ENCODE measurements at regions not wholly inside any gene's neighbourhood (a gene's known extent, or its start where the extent isn't known, plus 50 kb on each side); places are given as distances from the start of the nearest gene placed in this dataset.

- TF ChIP-seq CTCF (IDR thresholded peaks at IDR 0.05; ENCODE audit: insufficient read depth, low read depth, low read length) = no peak
- H3K4me3 ChIP-seq (ENCODE audit: low read depth, low read length) = no peak overlapping the region
- no peak for DNase-seq (ENCODE audit: low read depth)
Observed at GRCh38 chr10:3723766-3724165, 61.2 kb downstream of the KLF6 start.

GRCh38 chr10:3720228-3721019 is 64.6 kb downstream of the KLF6 start:
- no peak overlapping the region for H3K4me3 ChIP-seq (ENCODE audit: low read depth, low read length)
- peak; percentile 98 for DNase-seq (ENCODE audit: low read depth)
- TF ChIP-seq CTCF (IDR thresholded peaks at IDR 0.05; ENCODE audit: insufficient read depth, low read depth, low read length) = no peak

GRCh38 chr10:3719024-3719843 is 65.8 kb downstream of the KLF6 start:
- no peak for DNase-seq (ENCODE audit: low read depth)
- TF ChIP-seq CTCF (IDR thresholded peaks at IDR 0.05; ENCODE audit: insufficient read depth, low read depth, low read length) = no peak
- no peak overlapping the region for H3K4me3 ChIP-seq (ENCODE audit: low read depth, low read length)

GRCh38 chr10:3716093-3716492 is 68.9 kb downstream of the KLF6 start:
- DNase-seq (ENCODE audit: low read depth) = no peak
- H3K4me3 ChIP-seq (ENCODE audit: low read depth, low read length) = no peak overlapping the region
- no peak for TF ChIP-seq CTCF (IDR thresholded peaks at IDR 0.05; ENCODE audit: insufficient read depth, low read depth, low read length)

GRCh38 chr10:3714967-3715366 is 70.0 kb downstream of the KLF6 start:
- no peak overlapping the region for H3K4me3 ChIP-seq (ENCODE audit: low read depth, low read length)
- TF ChIP-seq CTCF (IDR thresholded peaks at IDR 0.05; ENCODE audit: insufficient read depth, low read depth, low read length) = no peak
- no peak for DNase-seq (ENCODE audit: low read depth)

GRCh38 chr10:3714531-3714930 is 70.5 kb downstream of the KLF6 start:
- peak; percentile 85 for DNase-seq (ENCODE audit: low read depth)
- TF ChIP-seq CTCF (IDR thresholded peaks at IDR 0.05; ENCODE audit: insufficient read depth, low read depth, low read length) = no peak
- H3K4me3 ChIP-seq (ENCODE audit: low read depth, low read length) = no peak overlapping the region

All from fibroblast of villous mesenchyme (primary cell).